Globus pallidus (tissue), 1 donor: ENCODE measurements at regions not wholly inside any gene's neighbourhood (a gene's known extent, or its start where the extent isn't known, plus 50 kb on each side); places are given as distances from the start of the nearest gene placed in this dataset.

Source experiments
- DNase-seq: peaks from one replicate; pipeline ENCODE4 v3.0.0-alpha.2; 2015; ENCODE audit warnings: low spot score

DNA sequence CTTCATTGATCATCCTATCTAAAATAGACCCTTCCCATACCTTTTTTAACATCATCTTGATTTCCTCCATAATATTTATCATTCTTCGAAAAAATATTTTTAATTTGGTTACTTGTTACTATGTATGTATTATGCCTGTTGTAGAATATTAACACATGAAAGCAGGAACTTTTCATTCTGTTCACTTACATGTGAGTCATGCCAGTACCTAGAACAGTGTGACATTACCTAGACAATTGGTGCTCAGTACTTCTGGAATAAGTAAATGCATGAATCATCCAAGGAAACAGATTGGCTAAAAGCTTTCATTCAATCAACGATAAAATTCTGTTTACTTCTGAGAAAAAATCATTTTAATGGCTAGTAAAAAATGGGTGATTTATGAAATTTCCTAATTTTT is 76.4 kb downstream of the CXXC4 start:
- no peak for DNase-seq

DNA sequence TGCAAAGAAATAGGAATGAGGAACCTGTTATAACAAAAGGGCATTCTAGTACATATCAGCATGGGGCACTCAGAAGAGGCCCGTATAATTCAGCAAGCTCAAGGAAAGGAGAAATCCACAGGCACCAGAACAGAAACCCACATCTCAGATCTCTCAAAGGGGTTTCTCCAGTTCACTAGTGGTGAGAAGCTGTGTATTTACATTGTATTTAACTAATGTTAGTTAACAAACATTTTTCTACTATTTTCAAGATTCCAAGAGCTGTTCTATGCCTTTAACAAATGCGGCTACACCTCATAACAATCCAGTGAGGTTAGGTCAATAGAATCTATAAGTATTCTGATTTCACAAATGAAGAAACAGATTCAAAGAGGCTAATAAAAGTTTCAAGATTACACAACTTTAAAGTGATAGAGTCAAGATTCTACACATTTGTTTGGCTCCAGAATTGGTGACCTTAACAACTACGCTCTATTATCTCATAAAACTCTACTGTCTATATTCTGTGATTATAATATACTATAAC is 77.3 kb downstream of the CXXC4 start:
- DNase-seq = no peak

DNA sequence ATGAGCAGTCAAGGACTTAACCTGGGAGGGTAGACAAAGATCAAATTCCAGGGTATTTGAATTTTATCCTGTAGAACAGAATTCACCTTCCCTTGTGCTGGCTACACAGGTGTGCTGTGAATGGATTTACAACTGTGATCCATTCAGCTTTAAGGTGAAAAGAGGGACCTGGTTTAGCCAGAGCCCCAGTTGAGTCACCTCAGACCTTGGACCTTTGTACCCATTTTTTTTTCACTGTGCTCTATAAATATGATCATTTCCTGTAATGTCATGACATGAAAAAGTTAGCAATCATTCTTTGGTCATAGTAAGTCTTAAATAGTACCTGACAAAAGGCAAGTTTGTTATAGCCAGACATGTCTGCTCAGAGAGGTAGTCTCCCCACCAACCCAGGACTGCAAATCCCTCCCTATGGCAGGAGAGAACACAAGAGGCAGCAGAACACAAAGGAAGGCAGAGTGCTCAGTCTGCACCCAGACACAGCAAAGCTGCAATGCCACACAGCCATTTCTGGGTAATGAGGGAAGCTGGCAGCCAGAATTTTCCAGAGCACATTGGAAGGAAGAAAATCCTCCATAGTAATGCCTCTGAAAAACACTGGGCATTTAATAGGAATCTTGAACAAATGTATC is 77.9 kb downstream of the CXXC4 start:
- DNase-seq = no peak

DNA sequence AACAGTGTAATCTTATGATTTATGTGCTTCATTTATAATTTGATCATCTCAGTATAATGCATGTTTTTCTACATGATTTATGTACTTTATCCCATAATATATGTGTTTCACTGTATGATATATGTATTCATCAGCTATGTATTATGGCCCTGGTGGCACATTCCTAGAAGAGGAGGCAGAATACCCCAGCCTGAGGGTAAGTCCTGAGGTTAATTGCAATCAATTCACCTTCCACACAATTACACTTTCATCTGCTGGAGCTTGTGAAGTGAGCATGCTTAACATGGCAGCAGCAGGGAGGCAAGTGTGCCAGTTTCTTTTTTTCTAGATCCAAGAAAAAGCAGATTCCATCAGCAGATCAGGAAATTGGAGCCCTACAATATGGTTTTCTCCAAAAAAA is 81.2 kb downstream of the CXXC4 start:
- no peak for DNase-seq

DNA sequence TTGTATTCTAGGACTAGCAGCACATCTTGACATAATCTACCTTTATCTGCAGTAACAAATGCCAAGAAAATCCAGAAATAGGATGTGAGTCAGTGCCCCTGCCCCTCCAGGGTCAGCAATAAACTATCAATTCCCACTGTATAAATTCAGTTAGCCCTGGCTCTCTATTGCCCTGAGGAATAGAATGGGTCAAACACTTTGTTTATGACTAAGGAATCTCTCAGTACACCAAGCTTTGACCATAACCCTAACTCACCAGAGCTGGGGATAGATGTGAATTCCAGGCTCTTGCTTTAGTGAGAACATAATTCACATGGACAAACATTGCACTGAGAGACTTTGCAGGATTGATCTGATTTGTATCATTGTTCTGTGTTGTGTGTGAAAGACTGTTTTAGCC is 82.3 kb downstream of the CXXC4 start:
- DNase-seq = no peak

DNA sequence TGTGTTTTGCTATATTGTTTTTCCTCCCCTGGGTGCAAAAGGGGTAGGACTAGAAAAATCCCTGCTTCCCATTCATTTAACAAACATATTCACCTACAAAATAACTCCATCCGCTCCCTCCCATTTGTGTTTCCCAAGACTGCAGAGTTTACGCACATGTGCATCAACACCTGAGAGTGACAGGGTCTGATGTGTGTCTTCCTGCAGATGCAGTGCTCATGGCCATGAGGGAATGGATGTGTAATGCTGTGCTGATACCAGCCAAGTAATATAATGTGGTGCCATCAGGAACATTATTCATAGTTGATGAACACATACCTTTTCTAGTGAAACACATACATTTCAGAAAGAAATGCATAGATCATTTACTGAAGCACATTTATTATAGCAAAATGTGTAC is 83.2 kb downstream of the CXXC4 start:
- no peak for DNase-seq

DNA sequence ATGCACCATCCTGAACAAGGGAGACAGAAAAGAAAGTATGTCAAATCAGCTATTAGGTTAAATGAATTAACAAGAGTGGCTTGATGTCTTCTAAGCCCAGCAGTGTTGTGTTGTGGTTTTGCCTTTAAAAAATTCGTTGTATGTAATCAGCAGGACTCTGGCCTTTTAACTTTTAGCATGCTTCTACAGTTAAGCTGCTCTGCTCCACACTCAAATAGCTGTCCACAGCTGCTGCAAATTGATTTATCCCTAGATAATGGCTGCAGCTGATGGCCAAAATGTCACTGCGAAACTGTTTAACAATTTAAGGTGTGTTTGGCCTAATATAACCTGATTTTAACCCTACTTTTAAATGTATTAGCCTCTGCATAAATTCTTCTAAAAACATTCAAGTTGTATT is 85.8 kb downstream of the CXXC4 start:
- DNase-seq = no peak

DNA sequence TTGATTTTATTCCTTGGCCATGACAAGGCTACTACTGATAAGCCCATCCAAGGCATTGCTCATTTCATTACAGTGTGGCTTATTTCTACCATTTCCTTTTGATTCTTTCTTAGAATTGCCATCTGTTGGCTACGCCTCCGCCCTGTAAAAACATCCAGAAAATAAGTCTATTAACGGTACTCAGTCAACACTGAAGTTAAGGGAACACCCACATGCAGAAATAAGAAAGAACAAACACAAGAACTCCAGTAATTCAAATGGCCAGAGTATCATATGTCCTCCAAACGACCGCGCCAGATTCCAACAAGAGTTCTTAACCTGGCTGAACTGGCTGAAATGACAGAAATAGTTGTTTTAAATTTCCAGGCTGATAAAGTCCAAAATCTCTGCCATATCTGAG is 90.3 kb downstream of the CXXC4 start:
- no peak for DNase-seq

DNA sequence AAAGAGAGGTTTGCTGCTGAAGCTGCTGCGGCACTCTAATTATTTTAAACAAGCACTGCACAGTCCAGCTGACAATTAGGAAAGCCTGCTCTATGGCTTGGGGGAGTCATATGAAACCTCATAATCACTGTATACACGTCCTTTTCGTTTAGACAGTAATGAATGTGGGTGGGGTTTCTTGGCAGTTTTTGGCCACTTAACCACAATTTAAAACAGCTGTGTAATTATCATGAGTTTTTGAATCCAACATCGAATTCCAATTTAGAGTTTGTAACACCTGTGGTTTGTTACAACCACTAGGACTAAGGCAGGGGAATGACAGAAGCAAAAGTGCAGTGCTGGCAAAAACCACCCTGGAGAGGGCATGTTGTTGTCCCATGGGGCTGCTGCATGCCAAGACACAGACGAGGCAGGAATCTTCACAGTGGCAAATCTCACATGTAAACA is 99.5 kb downstream of the CXXC4 start:
- peak; percentile 50 for DNase-seq

DNA sequence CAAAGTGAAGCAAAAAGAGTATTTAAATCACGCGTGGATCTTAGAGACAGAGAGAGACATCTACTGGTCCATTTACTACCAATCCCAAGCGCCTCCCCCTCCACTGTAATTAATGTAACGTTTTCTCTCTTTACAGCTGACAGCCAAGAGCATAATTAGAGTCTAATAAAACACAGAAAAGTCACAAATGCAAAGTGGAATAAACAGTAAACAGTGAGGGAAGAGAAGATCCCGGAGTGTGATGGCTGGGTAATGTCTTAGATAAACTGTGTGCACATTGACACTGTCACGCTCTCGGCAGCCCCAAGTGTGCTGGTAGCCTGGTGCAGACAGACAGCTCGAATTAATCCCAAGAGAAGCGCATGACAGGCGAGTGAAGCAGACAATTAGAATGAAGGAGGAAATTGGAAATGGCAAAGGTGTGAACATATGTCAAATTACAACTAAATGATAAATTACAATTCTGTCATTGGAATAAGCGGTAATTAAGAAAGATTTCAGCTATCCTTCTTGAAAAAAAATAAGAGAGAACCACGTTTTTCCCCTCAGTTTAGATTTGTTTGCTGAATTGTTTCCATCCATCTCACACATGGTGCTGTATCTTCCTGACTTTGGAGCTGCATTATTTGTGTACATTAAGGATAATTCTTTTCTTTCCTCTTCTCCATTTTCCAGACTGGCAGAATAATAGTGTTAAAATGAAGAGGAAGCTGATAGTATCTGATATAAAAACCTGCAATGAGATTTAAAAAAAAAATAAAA is 100.1 kb downstream of the CXXC4 start:
- peak; percentile 92 for DNase-seq

DNA sequence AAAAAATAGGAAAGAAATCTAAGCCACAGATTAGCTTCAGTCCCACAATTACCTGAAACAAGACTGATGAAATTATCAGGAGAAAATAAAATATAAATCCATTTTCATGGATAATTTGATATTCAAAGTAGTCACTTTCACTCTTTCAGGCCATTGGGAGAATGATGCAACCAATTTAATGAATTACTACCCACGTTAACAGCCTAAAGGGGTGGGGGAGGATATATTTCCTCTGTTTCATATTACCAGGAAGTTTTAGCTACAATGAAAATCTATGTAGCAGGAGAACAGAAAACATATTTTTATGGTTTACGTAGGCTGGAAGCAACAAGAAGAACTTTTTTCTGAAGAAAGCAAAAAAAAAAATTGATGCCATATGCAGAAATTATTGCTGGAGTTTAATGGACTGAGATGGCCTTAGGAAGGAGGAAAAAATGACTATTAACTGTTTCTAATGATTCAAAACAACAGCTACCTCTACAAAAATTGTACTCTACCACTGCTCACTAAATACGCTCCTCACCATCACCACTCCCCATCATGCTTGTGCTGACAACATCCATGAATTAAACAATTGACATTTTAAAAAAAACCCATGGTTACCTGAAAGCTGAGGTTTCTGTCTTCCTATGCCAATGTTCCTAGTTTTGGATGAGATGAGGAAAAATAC is 100.9 kb downstream of the CXXC4 start:
- DNase-seq = peak; percentile 31

DNA sequence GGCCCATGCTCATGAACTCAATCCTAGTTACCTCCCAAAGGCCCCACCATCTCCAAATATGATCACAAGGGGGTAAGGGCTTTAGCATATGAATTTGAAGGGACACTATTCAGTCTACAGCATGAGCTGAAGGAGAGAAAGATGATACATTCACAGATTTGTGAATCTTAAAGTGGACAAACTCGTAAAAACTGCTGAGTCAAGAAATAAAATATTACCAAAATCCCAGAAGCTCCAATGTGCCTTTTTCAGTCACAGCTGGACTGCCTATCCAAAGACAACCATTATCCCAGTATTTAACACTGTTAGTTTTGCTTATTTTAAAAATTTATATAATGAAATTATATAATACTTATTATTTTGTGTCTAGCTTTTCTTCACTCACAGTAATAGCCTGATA is 109.0 kb downstream of the CXXC4 start:
- DNase-seq = no peak

DNA sequence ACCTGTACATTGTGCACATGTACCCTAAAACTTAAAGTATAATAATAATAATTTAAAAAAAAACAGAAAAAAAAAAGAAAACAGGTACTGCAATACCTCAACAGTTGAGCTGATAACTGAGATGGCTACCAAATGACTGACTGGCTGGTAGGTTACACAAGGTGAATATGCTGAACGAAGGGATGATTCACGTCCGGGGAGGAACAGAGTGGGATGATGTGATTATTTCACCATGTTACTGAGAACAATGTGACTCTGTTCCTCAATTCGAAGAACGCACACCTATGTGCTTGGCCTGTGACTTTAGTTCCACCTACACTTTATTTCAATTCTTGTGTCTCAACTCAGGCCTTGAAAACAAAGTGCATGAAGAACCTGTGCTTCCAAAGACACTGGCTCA is 111.7 kb downstream of the CXXC4 start:
- no peak for DNase-seq

DNA sequence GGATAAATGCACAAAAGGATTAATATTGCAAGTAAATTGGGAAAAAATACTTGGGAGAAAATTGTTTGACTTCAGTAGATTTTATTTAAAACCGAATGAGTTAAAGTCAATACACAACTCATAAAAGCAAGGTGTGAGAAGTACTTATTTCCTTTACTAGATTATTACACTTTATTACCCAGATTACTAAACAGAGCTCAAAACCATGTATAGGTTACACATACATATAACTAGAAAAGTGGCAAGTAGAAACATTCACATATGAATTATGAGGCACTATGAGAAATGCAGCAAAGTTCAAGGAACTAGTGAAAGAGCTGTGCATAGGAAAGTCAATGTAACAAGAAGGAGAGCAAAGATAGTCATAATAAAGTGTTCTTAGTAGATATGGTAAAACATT is 113.0 kb downstream of the CXXC4 start:
- no peak for DNase-seq

DNA sequence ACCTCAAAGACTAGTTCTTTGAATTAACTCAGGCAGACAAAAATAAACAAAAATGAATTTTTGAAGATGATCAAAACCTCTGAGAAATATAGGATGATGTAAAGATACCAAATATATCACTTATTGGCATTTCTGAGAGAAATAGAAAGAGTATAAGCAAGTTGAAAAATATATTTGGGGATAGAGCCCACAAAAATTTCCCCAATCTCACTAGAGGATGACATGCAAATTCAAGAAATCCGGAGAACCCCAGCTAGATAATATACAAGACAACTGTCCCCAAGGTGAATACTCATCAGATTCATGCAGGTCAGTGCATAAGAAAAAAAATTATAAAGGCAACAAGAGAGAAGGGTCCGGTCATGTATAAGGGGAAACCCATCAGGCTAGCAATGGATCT is 129.1 kb downstream of the CXXC4 start:
- DNase-seq = no peak

DNA sequence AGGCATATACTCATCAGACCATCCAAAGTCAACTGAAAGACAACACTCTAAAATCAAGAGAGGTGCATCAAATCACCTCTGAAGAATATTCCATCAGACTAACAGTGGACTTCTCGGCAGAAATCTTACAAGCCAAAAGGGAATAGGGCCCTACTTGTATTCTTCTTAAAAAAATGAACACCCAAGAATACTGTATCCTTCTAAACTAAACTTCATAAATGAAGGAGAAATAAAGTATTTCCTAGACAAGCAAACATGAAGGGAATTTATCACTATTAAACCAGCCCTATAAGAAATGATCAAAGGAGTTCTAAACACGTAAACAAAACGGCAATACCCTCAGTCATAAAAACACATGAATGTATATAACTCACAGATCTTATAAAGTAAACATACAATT is 141.2 kb downstream of the CXXC4 start:
- no peak for DNase-seq

DNA sequence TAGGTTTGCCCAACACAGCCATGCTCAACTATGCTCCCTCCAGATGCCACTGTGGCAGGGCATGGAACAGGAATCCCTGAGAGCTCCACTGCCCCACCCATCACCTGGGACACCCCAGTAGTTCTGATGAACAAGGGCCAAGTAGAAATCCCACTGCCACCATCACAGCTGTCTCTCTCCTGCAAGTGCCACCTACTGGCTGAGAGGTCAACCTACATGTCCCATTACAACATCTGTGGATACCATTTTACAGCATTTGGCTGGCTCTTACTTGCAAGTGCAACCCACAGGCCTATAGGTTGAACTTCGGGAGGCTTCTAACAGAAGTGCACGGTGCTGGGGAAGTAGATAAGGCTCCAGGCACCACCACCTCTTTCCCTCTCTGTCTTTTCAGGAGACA is 142.5 kb downstream of the CXXC4 start:
- DNase-seq = no peak

DNA sequence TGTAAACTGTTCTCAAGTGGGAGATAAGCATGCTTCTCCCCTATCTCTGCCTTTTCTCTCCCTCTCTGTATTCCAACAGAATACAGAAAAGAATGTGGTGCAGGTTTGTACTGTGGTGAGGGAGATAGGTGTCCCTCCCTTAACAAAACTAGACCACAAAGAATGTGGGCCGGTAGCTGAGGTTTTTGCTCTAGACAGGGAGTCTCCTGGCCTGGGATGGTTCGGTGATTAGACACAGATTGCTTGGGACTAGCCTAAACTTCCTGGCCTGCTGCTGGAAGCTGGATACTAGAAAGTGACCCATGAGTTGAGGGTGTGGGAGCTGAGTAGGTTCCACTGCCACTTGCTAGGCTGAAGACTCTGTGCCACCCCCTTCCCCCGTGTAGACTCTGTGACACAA is 143.0 kb downstream of the CXXC4 start:
- DNase-seq = no peak

DNA sequence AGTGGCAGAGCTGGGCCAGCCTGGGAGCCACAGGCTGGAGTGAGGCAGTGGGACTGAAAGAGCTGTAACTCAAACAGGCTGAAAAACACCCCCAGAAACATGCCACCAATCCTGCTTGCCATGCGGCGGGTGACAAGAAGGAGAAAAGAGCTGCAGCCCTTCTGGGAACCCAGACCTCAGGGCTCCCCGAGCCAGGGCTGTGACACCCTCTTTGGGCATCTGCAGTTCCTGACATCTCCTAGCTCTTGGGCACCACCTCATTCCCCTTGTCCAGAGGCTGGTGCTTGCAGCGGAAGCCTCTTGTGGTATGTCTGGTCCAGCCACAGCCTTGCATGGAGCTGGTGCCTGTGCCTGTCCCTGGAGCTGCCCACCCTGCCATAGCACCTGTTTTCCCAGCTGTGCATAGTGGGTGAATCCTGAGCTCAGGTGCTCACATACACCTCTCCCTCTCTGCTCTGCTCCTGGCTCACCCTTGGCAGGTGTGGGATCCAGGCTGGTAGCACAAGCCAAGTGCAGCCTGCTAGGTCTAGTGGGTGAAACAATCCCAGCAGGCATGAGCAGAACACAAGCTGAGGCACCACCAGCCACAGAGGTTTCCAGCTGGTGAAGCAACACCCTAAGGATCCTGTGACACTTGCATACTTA is 149.0 kb downstream of the CXXC4 start:
- DNase-seq = no peak

DNA sequence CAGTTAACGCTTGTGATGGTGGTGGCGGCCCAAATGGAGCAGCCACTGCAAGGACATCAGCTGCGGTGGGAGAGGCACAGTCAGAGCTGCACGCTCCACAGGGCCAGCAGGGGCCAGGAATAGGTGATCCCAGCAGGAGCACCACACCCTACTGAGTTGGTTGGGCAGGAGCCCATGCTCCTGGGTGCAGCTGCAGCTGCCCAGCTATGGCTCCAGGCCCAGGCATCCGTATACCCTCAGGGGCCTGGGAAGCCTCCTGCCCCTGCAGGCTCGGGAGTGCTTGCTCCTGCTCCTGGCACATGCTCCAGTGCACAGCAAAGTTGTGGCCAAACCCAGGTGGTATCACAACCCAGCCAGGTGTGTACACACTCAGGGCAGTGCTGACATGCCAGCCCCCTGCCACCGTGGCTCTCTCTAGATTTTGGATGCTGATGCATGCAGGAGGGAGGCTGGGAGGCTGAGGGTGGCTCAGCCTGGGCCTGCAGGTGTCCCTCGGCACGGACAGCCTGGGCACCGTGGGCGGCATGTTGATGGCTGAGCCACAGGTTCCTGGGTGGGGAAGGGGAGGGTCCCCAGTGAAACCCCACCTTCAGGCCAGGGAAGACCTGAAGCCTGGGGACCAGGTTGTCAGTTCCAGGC is 150.2 kb downstream of the CXXC4 start:
- DNase-seq = no peak

DNA sequence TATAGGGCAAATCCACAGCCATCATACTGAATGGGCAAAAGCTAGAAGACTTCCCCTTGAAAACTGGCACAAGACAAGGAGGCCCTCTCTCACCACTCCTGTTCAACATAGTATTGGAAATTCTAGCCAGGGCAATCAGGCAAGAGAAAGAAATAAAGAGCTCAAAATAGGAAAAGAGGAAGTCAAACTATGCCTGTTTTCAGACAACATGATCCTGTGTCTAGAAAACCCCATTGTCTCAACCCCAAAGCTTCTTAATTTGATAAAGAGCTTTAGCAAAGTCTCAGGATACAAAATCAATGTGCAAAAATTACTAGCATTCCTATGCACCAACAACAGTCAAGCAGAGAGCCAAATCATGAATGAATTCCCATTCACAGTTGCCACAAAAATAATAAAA is 160.3 kb downstream of the CXXC4 start:
- DNase-seq = no peak
